Epithelial cell of prostate (primary cell): ENCODE measurements at regions not wholly inside any gene's neighbourhood (a gene's known extent, or its start where the extent isn't known, plus 50 kb on each side); places are given as distances from the start of the nearest gene placed in this dataset.

Experiments
- DNase-seq: peaks from one replicate; pipeline ENCODE4 v3.0.0-alpha.2; 2011; ENCODE audit warnings: low read depth, low spot score
- H3K27ac ChIP-seq: fragments of 450-650 bp; 2 replicates; pipeline ENCODE4 v1.5.1; 2017; ENCODE audit warnings: mild to moderate bottlenecking

GRCh38 chr13:80137994-80138393 lies 202.9 kb downstream of the SPRY2 start:
- no peak for DNase-seq

DNA sequence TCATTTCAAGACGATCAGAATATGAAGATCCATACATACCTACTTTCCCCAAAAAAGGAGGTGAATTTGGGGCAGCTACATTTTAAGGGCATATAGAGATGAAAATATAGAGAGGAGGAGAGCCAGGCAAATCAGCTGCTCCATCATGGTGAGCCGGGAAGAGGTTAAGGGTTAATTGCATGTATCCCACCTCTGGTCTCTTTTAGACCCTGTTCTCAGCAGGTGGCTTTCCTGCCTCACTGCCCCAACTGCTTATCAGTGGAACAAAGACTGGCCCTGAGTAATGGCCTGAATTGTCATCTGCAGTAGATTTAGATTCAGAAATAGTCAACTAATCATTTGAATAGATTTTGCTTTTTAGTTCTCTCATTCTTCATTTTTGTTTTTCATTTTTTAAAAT lies 206.6 kb downstream of the SPRY2 start:
- no peak overlapping the region for H3K27ac ChIP-seq
- DNase-seq, result no peak

More at GRCh38 chr13:80137994-80138393, 202.9 kb downstream of the SPRY2 start:
- H3K27ac ChIP-seq, result no peak overlapping the region

DNA sequence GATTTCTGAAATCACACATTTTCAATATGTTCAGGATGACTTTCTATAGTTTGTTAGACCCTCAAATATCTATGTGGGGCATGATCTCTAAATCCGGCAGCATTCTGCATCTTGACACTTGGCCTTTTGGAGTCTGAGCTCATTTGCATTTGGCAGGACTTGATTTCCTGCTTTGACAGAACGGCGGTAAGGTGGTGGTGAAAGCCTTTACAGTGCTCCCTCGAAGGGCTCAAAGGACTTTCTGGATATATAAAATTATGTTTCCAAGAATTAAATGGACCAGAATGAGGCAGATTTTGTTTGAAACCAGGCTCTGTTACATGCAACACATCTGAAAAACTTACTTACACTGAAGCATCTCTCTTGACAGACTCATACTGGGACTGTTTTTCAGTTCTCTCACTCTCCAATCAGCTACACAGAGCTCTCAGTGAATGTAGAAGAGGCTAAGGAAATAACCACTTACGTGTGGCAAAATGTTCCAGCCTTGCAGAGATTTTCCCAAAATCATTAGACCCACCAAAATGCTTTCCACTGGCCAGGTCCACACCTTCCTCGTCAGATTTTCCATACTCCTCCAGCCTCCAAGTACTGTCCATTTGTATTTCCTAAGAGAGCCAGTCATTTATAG lies 207.2 kb downstream of the SPRY2 start:
- no peak for DNase-seq
- no peak overlapping the region for H3K27ac ChIP-seq

DNA sequence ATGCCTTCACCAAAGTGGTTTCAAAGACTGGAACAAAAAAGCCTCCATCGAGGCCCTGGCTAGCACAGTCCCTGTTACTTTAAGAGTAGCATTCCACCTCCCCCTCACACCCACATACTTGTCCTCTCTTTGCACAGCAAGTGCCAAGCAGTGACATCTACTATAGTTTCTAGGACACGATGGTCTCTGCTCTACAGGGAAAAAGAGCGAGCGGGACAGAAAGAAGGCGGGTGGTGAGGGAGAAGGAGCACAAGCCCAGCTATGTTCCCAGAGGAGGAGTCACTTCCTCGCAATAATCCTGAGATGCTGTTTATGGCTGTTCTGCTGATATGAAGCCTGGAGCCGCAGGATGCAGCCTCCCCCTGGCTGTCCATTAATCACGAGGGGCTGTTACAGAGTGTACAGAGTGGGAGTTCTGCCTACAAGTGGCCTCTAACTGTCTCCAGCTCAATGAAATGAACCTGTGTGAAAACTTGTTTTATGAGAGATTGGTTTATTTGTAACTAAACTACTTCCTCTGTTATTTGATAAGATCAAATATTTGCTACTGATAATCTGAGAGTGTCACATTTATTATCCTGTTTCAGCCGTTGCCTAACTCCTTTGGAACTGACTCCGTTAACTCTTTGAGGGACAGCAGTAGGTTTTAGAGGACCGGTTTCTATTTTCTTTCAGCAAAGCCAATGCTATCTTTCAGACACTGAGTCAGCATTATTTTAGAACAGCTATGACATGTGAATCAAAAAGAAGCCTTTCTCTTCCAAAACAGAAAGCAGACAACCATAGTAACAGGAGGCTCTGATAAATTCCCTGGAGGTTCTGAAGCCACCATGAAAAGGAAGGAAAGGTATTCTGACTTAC lies 208.0 kb downstream of the SPRY2 start:
- DNase-seq, result no peak

DNA sequence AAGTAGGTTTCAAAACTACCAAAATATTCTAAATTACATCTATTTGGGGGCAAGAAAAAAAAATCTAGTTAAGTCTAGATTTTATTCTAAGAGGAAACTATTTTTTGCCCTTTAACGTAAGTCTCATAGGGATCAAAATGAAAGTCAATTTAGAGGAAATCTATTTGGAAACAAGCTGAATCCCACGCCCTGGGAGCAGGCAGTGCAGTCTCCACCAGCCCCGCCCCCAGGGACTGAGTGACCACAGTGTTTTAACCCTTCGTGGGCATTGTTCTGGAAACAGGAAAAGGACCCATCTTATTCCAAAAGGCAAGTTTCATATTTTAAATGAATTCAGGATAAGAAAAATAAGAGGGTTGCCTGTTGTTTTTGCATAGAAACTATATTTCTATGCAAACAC lies 209.7 kb downstream of the SPRY2 start:
- no peak overlapping the region for H3K27ac ChIP-seq
- DNase-seq, result no peak

More for the DNA sequence above, 208.0 kb downstream of the SPRY2 start:
- H3K27ac ChIP-seq, result no peak overlapping the region

- H3K27ac ChIP-seq, result no peak overlapping the region
- DNase-seq, result no peak
These were observed 214.4 kb downstream of the SPRY2 start for GRCh38 chr13:80126389-80127068.

- H3K27ac ChIP-seq, result no peak overlapping the region
These were observed 217.0 kb downstream of the SPRY2 start for GRCh38 chr13:80123945-80124344.

GRCh38 chr13:80121038-80121437 lies 219.9 kb downstream of the SPRY2 start:
- DNase-seq, result no peak
- no peak overlapping the region for H3K27ac ChIP-seq

More at GRCh38 chr13:80123945-80124344, 217.0 kb downstream of the SPRY2 start:
- DNase-seq, result no peak

DNA sequence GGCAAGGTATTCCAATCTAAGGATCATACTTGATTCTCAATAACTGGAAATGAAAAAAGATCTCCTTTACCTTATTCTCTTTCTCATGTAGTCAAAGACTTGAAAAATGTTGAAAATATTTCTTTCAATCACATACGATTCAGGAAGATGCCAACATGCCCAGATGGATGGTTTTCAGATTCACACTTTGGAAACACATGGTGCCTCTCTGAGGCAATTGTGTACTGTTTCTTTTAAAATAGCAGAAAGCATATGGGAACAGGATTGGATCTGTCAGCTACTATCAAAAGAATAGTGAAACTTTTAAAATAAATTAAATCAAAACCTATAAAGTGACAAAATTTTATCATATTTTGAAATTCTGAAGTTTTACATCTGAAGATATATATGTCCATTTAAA lies 222.4 kb downstream of the SPRY2 start:
- DNase-seq, result no peak
- H3K27ac ChIP-seq, result no peak overlapping the region

DNA sequence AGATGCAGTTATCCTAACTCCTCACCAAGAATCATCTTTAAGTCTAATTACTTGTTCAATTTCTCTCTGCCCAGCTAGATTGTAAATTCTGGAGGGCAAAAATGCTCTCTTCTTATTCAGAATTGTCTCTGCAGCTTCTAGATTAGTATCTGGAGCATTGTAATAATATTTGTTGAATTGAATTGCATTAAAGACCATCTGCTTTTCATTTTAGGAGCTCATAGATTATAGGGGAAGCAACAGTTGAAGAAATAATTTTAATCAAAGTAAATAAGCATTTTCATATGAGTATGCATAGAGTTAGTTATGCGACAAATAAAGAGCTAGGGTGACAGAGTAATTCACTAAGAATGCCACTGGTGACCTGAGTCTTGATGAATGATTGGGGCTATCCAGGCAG lies 222.8 kb downstream of the SPRY2 start:
- no peak for DNase-seq
- H3K27ac ChIP-seq, result no peak overlapping the region

DNA sequence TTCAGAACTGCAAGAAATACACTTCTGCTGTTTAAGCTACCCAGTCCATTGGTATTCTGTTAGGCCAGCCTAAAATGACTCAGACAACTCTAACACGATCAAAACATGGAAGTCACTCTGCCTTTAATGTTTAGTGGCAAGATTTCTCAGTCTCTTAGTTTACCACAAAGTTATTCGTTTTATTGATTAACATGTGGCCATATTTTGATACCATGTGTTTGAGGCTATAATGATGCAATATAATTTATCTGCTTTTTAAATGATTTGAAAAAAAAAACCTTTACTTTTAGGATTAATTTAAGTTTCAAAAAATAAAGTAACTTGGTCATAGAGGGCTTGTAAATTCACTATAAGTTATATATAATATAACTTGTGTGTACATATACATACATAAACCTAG lies 223.4 kb downstream of the SPRY2 start:
- no peak for DNase-seq
- no peak overlapping the region for H3K27ac ChIP-seq

DNA sequence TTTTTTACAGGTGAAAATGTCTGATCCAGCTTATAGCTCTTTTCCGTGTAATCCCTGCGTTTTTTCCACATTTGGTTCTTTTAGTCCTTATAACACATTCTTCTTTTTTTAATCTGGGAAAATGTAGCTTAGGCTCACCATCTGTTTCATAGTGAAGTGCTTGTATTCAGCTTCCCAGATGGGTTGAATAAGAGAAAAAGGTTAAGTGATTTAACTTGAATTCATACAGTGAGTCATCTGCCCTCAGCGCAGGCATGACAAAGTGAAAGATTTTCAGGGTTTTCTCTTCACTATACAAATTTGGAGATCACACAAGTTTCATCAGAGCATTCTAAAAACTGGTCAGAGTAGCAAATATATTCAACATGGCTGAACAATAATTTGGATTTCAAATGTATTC lies 224.8 kb downstream of the SPRY2 start:
- no peak overlapping the region for H3K27ac ChIP-seq
- DNase-seq, result no peak

GRCh38 chr13:80115616-80116015 lies 225.3 kb downstream of the SPRY2 start:
- no peak overlapping the region for H3K27ac ChIP-seq
- DNase-seq, result no peak

DNA sequence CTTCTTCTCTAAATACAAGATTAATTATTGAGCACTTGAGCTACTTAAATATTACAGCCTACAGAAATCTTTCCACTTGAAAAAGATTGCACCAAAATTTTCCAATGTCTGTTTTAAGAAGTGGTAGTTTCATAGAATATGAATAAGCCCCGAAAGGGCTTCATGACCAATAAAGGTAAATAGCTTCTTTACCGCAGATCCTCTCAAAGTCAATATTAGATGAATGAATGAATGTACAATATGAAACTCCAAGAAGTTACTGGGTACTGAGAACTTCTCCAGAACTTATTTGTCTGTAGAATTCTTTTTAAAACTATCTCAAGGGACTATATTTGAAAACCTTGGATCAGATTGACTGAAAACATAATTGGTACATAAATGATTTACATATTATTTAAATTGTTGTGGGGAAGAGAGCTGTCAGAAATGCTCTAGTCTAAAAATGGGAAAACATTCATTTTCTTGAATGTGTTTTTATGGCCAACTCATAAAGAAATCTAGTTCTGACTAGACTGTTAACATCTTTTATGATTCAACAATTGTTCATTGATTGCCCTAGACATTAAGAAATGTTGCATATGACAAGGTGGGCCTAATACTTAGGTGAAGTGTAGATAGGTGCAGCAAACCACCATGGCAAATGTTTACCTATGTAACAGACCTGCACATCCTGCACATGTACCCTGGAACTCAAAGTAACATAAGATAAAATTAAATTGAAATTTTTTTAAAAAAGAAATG lies 227.0 kb downstream of the SPRY2 start:
- H3K27ac ChIP-seq, result no peak overlapping the region
- no peak for DNase-seq

DNA sequence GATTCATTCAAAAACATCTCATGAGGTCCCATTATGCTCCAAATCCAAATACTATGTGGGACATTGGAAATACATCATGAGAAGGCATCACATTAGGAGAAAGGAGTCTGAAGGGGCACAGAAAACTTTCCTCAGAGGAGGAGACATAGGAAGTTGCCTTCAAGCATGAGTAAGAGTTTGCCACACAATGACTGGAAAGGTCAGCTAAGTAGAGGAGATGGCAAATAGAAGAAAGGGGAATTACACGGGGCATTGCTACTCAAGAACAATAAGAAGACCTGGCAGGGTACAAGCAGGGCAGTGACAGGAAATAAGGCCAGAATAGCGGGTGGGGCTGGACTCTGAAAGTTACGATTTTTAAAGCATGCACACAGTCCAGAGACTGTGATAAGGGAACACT lies 231.6 kb downstream of the SPRY2 start:
- H3K27ac ChIP-seq, result no peak overlapping the region
- no peak for DNase-seq

GRCh38 chr13:80105350-80105749 lies 235.6 kb downstream of the SPRY2 start:
- no peak for DNase-seq

DNA sequence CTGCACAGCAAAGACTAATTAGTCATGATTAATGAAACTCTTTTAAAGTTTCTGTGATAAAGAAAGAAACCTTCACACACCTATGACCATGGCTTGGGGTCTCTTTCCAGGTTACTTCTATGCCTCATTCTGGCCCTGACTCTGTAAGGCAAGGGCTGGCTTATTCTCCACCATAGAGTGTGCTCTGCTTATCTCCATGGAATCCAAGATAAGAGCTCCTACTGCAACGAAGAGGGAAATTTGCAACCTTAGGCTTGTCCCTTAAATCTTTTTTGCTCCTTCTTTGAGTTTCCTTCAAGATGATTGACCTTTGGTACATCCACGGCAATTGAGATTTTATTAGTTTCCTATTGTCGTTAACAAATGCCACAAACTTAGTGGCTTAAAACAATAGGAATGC lies 239.9 kb downstream of the SPRY2 start:
- no peak for DNase-seq
- H3K27ac ChIP-seq, result no peak overlapping the region

More at GRCh38 chr13:80105350-80105749, 235.6 kb downstream of the SPRY2 start:
- H3K27ac ChIP-seq, result no peak overlapping the region

DNA sequence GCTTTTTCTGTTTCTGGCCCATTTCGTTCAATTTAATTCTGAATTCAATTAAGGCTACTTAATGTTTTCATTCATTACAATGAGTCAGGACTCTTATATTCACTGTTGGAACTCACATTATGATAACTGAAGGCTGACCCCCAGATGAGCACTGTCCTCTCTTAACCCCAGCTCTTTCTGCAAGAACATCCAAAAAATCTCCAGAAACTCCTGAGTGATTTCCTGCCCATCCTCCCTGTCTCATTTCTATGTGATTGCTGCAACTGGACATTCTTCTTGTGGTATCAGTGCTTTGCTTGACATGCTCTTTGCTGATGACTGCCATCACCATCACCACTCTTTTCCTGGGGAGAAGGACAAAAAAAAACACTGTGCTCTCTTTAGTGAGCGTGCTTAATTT lies 240.3 kb downstream of the SPRY2 start:
- H3K27ac ChIP-seq, result no peak overlapping the region
- no peak for DNase-seq

- no peak for DNase-seq
- H3K27ac ChIP-seq, result no peak overlapping the region
These were observed 243.4 kb downstream of the SPRY2 start for GRCh38 chr13:80097561-80097960.

DNA sequence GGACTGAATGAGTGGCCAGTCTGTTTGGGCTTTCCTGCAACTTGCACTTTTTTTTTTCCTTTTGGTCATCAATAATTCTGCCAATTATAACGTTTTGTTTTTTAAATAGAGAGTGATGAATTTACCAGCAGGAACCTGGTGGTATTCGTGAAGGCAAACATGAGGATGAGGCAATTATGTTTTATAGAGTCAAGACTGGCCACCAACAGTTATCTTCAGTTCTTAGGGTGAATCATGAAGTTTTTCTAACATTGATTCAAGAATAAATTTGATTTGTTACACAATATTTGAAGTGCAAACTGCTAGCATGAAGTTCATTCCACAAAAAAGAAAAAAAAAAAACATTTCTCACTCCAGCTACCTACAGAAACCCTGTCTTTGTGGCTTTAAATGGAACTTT lies 244.5 kb downstream of the SPRY2 start:
- no peak for DNase-seq
- no peak overlapping the region for H3K27ac ChIP-seq
